Neural crest cell (in vitro differentiated cells): ENCODE measurements at regions not wholly inside any gene's neighbourhood (a gene's known extent, or its start where the extent isn't known, plus 50 kb on each side); places are given as distances from the start of the nearest gene placed in this dataset.

ENCODE experiments used
- DNase-seq: peaks from one replicate; pipeline ENCODE4 v3.0.0; 2021; ENCODE audit warnings: low read depth, mixed read lengths, low spot score
- H3K27ac Mint-ChIP-seq: one replicate; pipeline ENCODE4 v1.8.0; 2021; ENCODE audit warnings: mild to moderate bottlenecking, mixed read lengths; ENCODE audit not compliant: unreplicated experiment
- H3K27me3 Mint-ChIP-seq: 2 replicates; pipeline ENCODE4 v1.8.0; 2021; ENCODE audit warnings: low read depth, mild to moderate bottlenecking, mixed read lengths
- H3K36me3 Mint-ChIP-seq: 2 replicates; pipeline ENCODE4 v1.8.0; 2021; ENCODE audit warnings: low read depth, mild to moderate bottlenecking, mixed read lengths
- H3K4me1 Mint-ChIP-seq: 2 replicates; pipeline ENCODE4 v1.8.0; 2021; ENCODE audit warnings: mixed read lengths
- H3K4me3 Mint-ChIP-seq: one replicate; pipeline ENCODE4 v1.8.0; 2021; ENCODE audit warnings: mild to moderate bottlenecking, mixed read lengths
- H3K9me3 Mint-ChIP-seq: 2 replicates; pipeline ENCODE4 v1.8.0; 2021; ENCODE audit warnings: mixed read lengths
- TF ChIP-seq, protein P1 (sequence below): fragments of 200-600 bp; sonication (generic); conservative IDR thresholded peaks from 2 replicates; pipeline ENCODE4 v1.5.0; 2021; ENCODE audit warnings: antibody characterized with exemption, mild to moderate bottlenecking

DNA sequence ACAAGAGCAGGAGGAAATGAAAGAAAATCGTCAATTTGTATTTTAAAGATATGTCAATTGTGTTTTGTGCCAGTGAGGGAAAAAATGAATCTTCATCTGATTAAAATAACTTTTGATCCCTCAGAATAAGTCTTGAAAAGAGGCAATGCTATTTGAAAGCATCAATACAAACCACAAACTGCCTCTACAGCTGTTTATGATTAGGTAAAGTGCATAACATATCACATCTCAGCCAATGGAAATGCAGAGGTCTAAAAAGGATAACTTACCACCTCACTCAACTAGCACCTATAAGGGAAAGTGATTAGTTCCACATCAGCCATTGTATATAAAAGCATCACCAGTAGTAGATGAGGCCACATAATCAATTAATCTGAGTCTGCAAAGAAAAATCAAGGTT lies 492.2 kb upstream of the CDH2 start:
- DNase-seq, result no peak
- Mint-ChIP-seq H3K27ac (no peak overlapping the region), H3K4me1 (no peaks in the 10 kb centered on the region), H3K27me3 (no peaks in the 10 kb centered on the region), H3K9me3 (no peaks in the 10 kb centered on the region), H3K4me3 (no peak overlapping the region), H3K36me3 (no peaks in the 10 kb centered on the region)
- TF ChIP-seq, protein P1, sequence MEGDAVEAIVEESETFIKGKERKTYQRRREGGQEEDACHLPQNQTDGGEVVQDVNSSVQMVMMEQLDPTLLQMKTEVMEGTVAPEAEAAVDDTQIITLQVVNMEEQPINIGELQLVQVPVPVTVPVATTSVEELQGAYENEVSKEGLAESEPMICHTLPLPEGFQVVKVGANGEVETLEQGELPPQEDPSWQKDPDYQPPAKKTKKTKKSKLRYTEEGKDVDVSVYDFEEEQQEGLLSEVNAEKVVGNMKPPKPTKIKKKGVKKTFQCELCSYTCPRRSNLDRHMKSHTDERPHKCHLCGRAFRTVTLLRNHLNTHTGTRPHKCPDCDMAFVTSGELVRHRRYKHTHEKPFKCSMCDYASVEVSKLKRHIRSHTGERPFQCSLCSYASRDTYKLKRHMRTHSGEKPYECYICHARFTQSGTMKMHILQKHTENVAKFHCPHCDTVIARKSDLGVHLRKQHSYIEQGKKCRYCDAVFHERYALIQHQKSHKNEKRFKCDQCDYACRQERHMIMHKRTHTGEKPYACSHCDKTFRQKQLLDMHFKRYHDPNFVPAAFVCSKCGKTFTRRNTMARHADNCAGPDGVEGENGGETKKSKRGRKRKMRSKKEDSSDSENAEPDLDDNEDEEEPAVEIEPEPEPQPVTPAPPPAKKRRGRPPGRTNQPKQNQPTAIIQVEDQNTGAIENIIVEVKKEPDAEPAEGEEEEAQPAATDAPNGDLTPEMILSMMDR, result no peak

- TF ChIP-seq, protein P1, result no peak
- H3K9me3 Mint-ChIP-seq, result no peaks in the 10 kb centered on the region
Measured at GRCh38 chr18:28666216-28666615, 489.3 kb upstream of the CDH2 start.

GRCh38 chr18:28657961-28658360 lies 481.0 kb upstream of the CDH2 start:
- no peaks in the 10 kb centered on the region for H3K4me1 Mint-ChIP-seq
- no peak for DNase-seq
- no peak overlapping the region for H3K4me3 Mint-ChIP-seq
- no peaks in the 10 kb centered on the region for H3K36me3 Mint-ChIP-seq
- TF ChIP-seq, protein P1, result no peak
- no peaks in the 10 kb centered on the region for H3K27me3 Mint-ChIP-seq
- no peaks in the 10 kb centered on the region for H3K9me3 Mint-ChIP-seq
- H3K27ac Mint-ChIP-seq, result no peak overlapping the region

More at GRCh38 chr18:28666216-28666615, 489.3 kb upstream of the CDH2 start:
- Mint-ChIP-seq H3K4me3 (no peak overlapping the region), H3K36me3 (no peaks in the 10 kb centered on the region), H3K27me3 (no peaks in the 10 kb centered on the region), H3K27ac (no peak overlapping the region), H3K4me1 (no peaks in the 10 kb centered on the region)
- no peak for DNase-seq

- TF ChIP-seq, protein P1, result no peak
- H3K27ac Mint-ChIP-seq, result no peak overlapping the region
- H3K4me1 Mint-ChIP-seq, result no peaks in the 10 kb centered on the region
- H3K27me3 Mint-ChIP-seq, result no peaks in the 10 kb centered on the region
- no peak for DNase-seq
- no peaks in the 10 kb centered on the region for H3K9me3 Mint-ChIP-seq
- no peaks in the 10 kb centered on the region for H3K36me3 Mint-ChIP-seq
- no peak overlapping the region for H3K4me3 Mint-ChIP-seq
Measured at GRCh38 chr18:28652654-28653053, 475.7 kb upstream of the CDH2 start.

DNA sequence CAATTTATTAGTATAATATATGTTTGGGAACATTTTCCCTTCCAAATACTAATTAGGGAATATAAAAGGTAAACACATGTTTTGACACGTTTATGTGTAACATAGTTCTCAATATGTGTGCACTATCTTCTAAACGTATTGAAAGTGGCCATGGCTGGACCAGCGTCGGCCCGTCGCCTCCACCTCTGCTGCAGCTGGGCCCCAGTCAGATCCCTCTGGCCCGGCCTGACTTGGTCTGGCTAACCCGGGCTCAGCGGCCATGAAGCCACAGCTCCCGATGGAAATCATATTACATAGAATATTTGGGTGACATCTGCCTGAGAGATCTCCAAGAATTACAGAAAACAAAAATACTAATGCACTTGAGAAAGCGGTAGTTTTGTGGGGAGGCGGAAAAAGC lies 474.4 kb upstream of the CDH2 start:
- no peaks in the 10 kb centered on the region for H3K36me3 Mint-ChIP-seq
- no peaks in the 10 kb centered on the region for H3K4me1 Mint-ChIP-seq
- H3K27me3 Mint-ChIP-seq, result no peaks in the 10 kb centered on the region
- no peak overlapping the region for H3K4me3 Mint-ChIP-seq
- TF ChIP-seq, protein P1, result no peak
- H3K27ac Mint-ChIP-seq, result no peak overlapping the region
- no peak for DNase-seq
- H3K9me3 Mint-ChIP-seq, result no peaks in the 10 kb centered on the region

DNA sequence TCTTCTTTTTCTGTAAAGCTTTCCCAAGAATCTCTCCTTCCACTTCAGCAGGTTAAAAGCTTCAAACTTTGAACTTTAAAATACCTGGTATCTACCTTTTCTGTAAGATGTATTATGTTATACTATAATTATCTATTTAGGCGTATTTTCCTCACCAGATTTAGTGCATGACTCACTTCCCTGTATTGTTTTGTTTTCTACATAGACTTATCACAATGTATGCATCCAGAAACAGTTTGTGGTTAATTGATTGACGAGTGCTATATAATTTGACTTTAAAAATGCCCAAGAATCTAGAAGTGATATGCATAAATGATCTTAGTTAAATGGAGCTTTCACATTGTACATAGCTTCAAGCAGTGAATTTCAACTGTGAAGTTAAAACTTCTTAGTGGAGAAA lies 473.9 kb upstream of the CDH2 start:
- TF ChIP-seq, protein P1, result no peak
- no peak overlapping the region for H3K27ac Mint-ChIP-seq
- H3K27me3 Mint-ChIP-seq, result no peaks in the 10 kb centered on the region
- H3K4me3 Mint-ChIP-seq, result no peak overlapping the region
- no peaks in the 10 kb centered on the region for H3K36me3 Mint-ChIP-seq
- no peaks in the 10 kb centered on the region for H3K9me3 Mint-ChIP-seq
- no peak for DNase-seq
- no peaks in the 10 kb centered on the region for H3K4me1 Mint-ChIP-seq
